D341Med (cell line): ENCODE measurements at regions not wholly inside any gene's neighbourhood (a gene's known extent, or its start where the extent isn't known, plus 50 kb on each side); places are given as distances from the start of the nearest gene placed in this dataset.
"Not testable (repeated sequence)": the region's sequence is repeated elsewhere in the genome, so short reads cannot be mapped to it uniquely, and the experiment has no call there.

Experiments
- DNase-seq: peaks from one replicate; pipeline ENCODE4 v3.0.0; 2012; ENCODE audit warnings: low spot score

GRCh38 chr20:47897461-47897860 is 112.2 kb upstream of the SULF2 start:
- DNase-seq, result no peak

DNA sequence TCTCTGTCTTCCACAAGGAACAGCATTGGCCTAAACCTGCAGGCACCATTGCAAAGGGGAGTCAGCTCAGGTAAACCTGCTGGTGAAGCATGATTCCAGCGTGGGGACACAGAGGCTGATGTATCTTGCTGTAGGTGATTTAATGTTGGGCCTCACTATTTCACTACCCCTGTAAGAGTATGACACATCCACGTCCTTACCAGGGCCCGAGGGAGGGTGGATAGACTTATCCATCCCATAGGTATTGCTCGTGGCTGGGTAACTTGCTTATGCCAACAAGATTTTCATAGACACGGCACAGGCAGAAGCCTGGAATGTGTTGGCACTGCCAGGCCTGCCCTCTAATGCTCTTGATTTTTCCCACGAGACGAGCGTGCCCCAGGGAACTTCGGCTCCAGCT is 107.4 kb upstream of the SULF2 start:
- not testable (repeated sequence) for DNase-seq

- DNase-seq, result not testable (repeated sequence)
These were observed 105.4 kb upstream of the SULF2 start for GRCh38 chr20:47890708-47891107.

GRCh38 chr20:47889751-47890150 is 104.5 kb upstream of the SULF2 start:
- DNase-seq, result not testable (repeated sequence)

- DNase-seq, result no peak
These were observed 103.1 kb upstream of the SULF2 start for GRCh38 chr20:47888351-47888750.

DNA sequence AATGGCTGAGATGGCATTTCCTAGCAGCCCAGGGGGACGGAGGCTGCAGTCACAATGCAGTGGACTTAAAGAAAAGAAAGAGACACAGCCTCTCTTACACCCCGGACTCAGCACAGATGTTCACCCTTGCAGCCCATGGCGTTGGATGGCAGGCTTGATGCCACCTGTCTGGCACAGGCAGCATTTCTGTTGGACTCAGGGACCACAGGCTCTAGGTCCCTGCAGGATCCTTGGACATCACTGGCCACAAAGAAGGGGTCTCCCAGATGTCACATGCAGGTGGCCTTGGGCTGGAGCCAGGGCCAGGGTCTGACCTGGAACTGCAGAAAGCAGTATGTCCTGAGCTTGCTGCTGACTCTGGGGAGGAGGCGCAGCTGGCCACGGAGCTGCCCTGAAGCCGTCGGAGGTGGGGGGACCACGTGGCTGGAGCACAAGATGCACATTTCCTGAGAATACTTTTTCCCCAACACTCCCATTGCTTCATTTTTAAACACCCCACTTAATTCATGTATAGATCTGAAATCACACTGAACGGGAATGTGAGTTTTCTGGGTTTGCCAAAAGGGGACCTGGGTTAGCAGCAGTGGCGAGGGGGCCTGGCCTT is 102.3 kb upstream of the SULF2 start:
- no peak for DNase-seq

DNA sequence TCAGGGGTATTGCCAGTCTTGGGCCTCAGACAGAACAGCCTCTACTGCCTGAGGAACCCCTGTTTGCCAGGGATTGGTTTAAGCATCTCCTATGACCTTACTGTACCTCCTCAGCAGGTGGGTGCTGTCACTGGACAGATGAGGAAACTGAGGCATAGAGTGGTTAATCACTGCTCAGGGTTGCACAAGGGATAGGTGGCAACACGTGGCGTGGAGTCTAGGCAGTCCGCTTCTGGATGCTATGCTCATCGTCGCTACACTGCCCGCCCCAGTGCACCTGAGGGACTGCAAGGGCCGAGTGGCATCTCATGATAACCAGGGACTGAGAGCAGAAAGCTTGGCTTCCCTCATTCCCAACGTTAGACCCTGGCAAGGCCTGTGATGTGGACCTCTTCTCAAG is 101.8 kb upstream of the SULF2 start:
- no peak for DNase-seq

DNA sequence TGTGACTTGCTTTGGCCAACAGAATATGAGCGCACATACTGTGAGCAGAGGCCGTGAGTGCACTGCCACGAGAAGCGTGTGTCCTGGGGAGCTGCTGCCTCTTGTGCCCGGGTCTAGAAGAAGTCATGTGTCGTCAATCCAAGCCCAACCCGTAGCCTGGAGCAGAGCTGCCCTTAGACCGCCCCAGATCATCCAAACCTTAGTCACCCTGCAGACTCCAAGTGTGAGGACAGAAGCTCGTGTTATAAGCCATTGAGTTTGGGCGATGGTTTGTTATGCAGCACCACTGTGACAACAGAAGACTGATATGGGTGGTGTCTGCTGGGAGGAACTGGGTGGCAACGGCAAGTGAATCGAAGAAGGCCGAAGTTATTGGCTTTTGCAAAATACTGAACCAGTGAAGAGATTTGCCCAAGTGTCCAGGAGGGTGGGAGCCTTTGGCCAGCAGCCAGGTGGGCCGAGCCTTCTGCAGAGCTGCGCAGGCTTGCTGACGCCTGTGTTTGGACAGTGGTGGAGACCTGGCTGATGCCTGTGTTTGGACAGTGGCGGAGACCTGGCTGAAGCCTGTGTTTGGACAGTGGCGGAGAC is 101.3 kb upstream of the SULF2 start:
- no peak for DNase-seq

DNA sequence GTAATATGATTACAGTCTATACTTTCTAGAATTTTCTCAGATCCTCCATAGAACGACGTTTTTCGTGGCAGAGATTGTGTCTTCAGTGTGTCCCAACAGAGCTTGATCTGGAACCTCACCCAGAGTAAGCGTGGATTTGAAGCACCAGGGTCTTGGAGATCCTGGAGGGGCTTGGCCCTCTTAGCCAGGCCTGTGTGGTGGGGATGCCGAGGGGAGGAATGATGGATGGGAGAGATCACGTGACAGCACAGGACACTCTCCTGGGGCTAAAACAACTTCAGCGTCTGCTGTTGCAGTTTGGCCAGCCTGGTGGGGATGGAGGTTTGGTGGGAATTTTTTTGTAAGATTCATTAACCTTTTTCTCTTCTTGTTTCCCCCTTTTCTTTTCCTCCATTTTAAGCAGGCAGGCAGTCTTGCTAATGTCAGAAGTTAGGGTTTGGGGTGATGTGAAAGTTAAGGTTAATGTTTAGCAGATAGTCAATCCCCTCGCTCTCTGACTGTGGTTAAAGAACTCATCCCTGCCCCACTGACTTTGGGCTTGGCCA is 100.7 kb upstream of the SULF2 start:
- no peak for DNase-seq

DNA sequence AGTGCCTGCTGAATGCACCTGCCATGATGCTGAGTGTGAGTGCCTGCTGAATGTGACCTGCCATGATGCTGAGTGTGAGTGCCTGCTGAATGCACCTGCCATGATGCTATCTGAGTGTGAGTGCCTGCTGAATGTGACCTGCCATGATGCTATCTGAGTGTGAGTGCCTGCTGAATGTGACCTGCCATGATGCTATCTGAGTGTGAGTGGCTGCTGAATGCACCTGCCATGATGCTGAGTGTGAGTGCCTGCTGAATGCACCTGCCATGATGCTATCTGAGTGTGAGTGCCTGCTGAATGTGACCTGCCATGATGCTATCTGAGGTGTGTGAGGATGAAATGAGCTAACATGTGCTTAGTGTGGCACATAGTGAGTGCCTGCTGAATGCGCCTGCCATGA is 98.7 kb upstream of the SULF2 start:
- not testable (repeated sequence) for DNase-seq

GRCh38 chr20:47883186-47883585 is 97.9 kb upstream of the SULF2 start:
- no peak for DNase-seq

- no peak for DNase-seq
These were observed 94.5 kb upstream of the SULF2 start for GRCh38 chr20:47879771-47880170.

DNA sequence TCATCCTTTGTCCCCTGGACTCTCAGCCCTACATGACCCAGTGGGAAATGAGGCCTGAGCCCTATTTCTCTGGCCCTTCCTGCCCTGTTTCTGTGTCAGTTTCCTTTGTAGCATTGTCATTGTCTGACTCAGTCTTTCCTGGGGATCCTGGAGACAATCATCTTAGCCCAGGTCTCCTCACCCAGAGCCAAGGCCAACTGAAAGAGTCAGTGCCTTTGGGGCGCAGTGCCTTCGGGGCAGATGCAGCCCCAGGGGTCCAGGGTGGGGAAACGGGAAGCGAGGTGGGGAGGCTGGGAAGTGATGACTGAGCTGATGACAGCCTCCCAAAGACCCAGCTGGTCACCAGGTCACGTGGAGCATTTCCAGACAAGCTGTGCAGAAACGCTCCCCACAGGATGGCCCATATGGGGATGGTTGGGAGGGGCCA is 93.3 kb upstream of the SULF2 start:
- DNase-seq, result no peak

DNA sequence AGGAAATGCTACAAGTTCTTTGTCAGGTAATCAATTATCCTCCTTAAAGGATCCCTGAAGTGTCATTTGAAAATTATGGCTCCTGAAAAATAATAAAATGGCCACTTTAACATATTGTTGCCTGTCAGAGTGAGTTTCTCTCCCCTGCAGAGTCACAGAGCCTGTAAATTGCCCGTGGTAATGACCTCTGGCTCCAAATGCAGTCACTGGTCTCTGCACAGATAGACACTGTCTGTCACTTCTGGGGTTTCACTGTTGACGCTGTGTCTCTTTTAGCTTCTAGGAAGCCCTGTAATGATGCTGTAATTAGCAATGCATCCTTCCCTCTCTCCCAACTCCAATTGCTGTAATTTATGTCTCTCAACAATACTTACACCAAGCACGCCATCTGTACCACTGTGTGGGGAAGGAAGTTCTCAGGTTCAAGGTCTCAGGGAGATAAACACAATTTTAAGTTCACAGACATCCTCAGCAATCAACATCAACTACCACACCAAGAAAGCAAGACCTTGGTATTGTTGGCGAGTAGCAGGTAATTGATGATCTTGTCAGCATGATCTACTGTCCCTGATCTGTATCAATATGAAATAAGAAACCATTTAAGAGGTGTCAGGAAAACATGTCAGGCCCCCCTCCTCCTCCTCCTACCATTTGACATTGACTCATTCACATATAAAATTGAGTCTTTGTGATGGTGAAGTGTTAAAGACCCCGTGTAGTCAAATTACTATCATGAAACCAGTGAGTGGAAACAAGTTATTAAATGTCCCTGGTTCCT is 91.2 kb upstream of the SULF2 start:
- no peak for DNase-seq

- DNase-seq, result no peak
These were observed 90.2 kb upstream of the SULF2 start for GRCh38 chr20:47875297-47876025.

- DNase-seq, result no peak
These were observed 87.1 kb upstream of the SULF2 start for GRCh38 chr20:47872341-47872740.

DNA sequence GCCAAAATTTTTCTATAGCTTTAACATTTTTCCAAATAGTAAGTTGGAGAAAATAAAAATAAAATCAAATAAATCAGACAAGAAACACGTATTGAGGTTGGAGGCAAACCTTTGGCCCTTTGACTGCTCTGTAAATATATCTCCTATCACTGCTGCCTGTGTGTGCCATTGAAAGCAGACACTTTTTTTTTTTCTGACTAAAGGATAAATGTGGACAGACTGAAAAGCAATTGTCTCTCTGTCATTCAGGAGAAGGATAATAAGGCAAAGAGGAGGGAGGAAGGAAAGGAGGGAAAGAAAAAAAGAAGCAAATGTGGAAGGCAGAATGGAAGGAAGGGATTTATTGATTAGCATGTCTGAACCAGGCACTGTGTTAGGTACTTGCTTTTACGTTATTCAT is 85.2 kb upstream of the SULF2 start:
- no peak for DNase-seq

- DNase-seq, result no peak
These were observed 83.5 kb upstream of the SULF2 start for GRCh38 chr20:47868744-47869143.

- no peak for DNase-seq
These were observed 83.0 kb upstream of the SULF2 start for GRCh38 chr20:47868236-47868635.

GRCh38 chr20:47867831-47868230 is 82.5 kb upstream of the SULF2 start:
- no peak for DNase-seq

GRCh38 chr20:47866480-47866879 is 81.2 kb upstream of the SULF2 start:
- DNase-seq, result no peak

DNA sequence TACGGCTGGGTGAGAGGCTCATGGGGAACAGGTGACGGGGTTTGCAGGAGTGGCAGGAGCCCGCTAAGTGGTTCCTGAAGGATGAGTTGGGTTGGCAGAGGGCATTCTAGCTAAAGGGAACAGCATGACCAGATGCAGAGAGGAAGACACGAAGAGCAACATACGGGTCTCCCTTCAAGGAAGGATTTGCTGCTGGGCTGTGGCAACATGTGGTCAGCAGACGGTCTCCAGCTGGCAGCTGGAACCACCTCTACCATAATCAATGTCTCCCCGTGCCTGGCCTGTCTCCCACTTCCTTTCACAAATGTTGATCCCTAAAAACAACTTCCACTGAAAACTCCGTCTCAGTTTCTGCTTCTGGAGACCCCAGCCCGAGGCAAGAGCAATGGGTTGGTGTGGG is 80.6 kb upstream of the SULF2 start:
- DNase-seq, result no peak

- no peak for DNase-seq
These were observed 80.2 kb upstream of the SULF2 start for GRCh38 chr20:47865451-47865850.
